ENCODE measurements at regions not wholly inside any gene's neighbourhood (a gene's known extent, or its start where the extent isn't known, plus 50 kb on each side); places are given as distances from the start of the nearest gene placed in this dataset.

DNA sequence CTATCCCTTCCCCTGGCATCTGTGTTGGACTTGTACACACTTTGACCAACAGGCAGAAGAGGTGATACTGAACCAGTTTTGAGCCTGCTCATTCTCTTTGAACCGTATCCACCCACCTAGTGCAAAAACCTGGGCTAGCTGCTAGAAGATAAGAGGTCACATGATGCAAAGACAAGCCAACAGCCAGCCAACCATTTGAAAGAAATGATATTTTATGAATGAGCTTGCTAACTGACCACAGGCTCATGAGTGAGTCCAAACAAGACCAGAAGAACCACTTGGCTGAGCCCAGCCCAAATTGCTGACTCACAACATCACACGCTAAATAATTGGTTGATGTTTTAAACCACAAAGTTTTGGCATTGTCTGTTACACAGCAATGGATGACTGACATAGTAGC, 74.0 kb upstream of the CTNNB1 start:
- no peak for ATAC-seq (ENCODE audit: insufficient read depth, low read depth)

DNA sequence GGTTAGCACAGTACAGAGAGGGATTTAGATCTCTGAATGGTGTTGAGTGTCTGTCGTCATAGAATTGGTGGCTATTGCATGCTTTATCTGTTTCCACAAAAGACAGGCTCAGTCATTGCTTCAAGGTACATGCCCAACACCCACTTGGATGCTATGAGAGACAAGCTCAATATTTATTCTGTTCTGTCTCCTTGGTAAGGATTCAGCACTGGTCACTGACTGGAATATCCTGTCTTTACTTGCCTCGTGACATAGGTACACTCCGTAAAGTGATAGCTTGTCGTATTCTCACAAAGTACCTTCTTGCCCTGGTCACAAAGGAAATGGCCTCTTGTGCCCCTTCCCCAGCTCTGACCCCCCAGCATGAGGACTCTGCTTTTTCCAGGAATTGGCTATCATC, 72.8 kb upstream of the CTNNB1 start:
- H3K27ac ChIP-seq (ENCODE audit: low read length), result no peak overlapping the region
- H3K4me2 ChIP-seq (ENCODE audit: insufficient read depth, low read length), result no peak overlapping the region
- H2AFZ ChIP-seq (ENCODE audit: low read depth, low read length), result no peak overlapping the region
- ATAC-seq (ENCODE audit: insufficient read depth, low read depth), result no peak
- no peaks in the 10 kb centered on the region for H3K79me2 ChIP-seq (ENCODE audit: insufficient read depth, low read length)
- no peak overlapping the region for H3K9ac ChIP-seq (ENCODE audit: low read depth, low read length)
- TF ChIP-seq EZH2 (IDR thresholded peaks at IDR 0.05; ENCODE audit: borderline replicate concordance, low read depth, low read length, severe bottlenecking), result no peak
- TF ChIP-seq, protein P1, sequence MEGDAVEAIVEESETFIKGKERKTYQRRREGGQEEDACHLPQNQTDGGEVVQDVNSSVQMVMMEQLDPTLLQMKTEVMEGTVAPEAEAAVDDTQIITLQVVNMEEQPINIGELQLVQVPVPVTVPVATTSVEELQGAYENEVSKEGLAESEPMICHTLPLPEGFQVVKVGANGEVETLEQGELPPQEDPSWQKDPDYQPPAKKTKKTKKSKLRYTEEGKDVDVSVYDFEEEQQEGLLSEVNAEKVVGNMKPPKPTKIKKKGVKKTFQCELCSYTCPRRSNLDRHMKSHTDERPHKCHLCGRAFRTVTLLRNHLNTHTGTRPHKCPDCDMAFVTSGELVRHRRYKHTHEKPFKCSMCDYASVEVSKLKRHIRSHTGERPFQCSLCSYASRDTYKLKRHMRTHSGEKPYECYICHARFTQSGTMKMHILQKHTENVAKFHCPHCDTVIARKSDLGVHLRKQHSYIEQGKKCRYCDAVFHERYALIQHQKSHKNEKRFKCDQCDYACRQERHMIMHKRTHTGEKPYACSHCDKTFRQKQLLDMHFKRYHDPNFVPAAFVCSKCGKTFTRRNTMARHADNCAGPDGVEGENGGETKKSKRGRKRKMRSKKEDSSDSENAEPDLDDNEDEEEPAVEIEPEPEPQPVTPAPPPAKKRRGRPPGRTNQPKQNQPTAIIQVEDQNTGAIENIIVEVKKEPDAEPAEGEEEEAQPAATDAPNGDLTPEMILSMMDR (IDR thresholded peaks at IDR 0.05; ENCODE audit: borderline replicate concordance, extremely low read depth, low read length, poor library complexity, severe bottlenecking), result no peak
- no peaks in the 10 kb centered on the region for H4K20me1 ChIP-seq (ENCODE audit: insufficient read depth, low read length)
- no peaks in the 10 kb centered on the region for H3K4me1 ChIP-seq (ENCODE audit: insufficient read depth, low read length)
- no peaks in the 10 kb centered on the region for H3K9me3 ChIP-seq (ENCODE audit: insufficient read depth, low read length, severe bottlenecking)
- no peaks in the 10 kb centered on the region for H3K36me3 ChIP-seq (ENCODE audit: insufficient read depth, low read length)
- no peak overlapping the region for H3K4me3 ChIP-seq (ENCODE audit: low read depth in 1 of 2, low read length in 2 of 2)
- no peaks in the 10 kb centered on the region for H3K27me3 ChIP-seq (ENCODE audit: insufficient read depth, low read length, poor library complexity)
- no peak for DNase-seq

More for the DNA sequence above, 74.0 kb upstream of the CTNNB1 start:
- Histone ChIP-seq H4K20me1 (ENCODE audit: insufficient read depth, low read length) (no peaks in the 10 kb centered on the region), H3K4me3 (ENCODE audit: low read depth in 1 of 2, low read length in 2 of 2) (no peak overlapping the region), H2AFZ (ENCODE audit: low read depth, low read length) (no peak overlapping the region), H3K79me2 (ENCODE audit: insufficient read depth, low read length) (no peaks in the 10 kb centered on the region), H3K27ac (ENCODE audit: low read length) (no peak overlapping the region), H3K36me3 (ENCODE audit: insufficient read depth, low read length) (no peaks in the 10 kb centered on the region), H3K4me1 (ENCODE audit: insufficient read depth, low read length) (no peaks in the 10 kb centered on the region), H3K4me2 (ENCODE audit: insufficient read depth, low read length) (no peak overlapping the region), H3K27me3 (ENCODE audit: insufficient read depth, low read length, poor library complexity) (no peaks in the 10 kb centered on the region), H3K9ac (ENCODE audit: low read depth, low read length) (no peak overlapping the region), H3K9me3 (ENCODE audit: insufficient read depth, low read length, severe bottlenecking) (no peaks in the 10 kb centered on the region)
- TF ChIP-seq EZH2 (IDR thresholded peaks at IDR 0.05; ENCODE audit: borderline replicate concordance, low read depth, low read length, severe bottlenecking), result no peak
- TF ChIP-seq, protein P1 (IDR thresholded peaks at IDR 0.05; ENCODE audit: borderline replicate concordance, extremely low read depth, low read length, poor library complexity, severe bottlenecking), result no peak
- DNase-seq, result no peak

DNA sequence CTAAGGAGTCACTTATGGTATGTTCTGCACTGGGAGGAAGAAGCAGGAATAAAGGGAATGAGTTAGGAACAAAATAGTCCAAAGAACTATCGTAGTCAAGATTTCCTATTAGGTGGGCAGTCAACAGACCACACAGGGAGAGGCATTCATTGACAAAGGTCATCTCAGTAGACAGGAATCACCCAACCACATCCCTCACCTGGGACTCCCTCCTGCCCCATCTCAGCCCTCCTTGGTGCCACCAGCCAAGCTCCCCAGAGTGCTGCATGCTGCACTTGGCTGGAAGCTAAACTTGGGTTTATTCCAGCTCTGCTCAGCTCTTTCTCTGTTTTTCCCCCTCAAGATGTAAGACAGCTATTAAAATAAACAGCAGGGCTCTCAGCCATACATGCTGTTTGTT, 72.3 kb upstream of the CTNNB1 start:
- no peak for ATAC-seq (ENCODE audit: insufficient read depth, low read depth)
- DNase-seq, result no peak
- Histone ChIP-seq H3K27me3 (ENCODE audit: insufficient read depth, low read length, poor library complexity) (no peaks in the 10 kb centered on the region), H3K9me3 (ENCODE audit: insufficient read depth, low read length, severe bottlenecking) (no peaks in the 10 kb centered on the region), H3K4me1 (ENCODE audit: insufficient read depth, low read length) (no peaks in the 10 kb centered on the region), H3K9ac (ENCODE audit: low read depth, low read length) (no peak overlapping the region), H3K27ac (ENCODE audit: low read length) (no peak overlapping the region), H3K4me2 (ENCODE audit: insufficient read depth, low read length) (no peak overlapping the region), H2AFZ (ENCODE audit: low read depth, low read length) (no peak overlapping the region), H3K36me3 (ENCODE audit: insufficient read depth, low read length) (no peaks in the 10 kb centered on the region), H3K4me3 (ENCODE audit: low read depth in 1 of 2, low read length in 2 of 2) (no peak overlapping the region), H4K20me1 (ENCODE audit: insufficient read depth, low read length) (no peaks in the 10 kb centered on the region), H3K79me2 (ENCODE audit: insufficient read depth, low read length) (no peaks in the 10 kb centered on the region)
- no peak for TF ChIP-seq EZH2 (IDR thresholded peaks at IDR 0.05; ENCODE audit: borderline replicate concordance, low read depth, low read length, severe bottlenecking)
- TF ChIP-seq, protein P1 (IDR thresholded peaks at IDR 0.05; ENCODE audit: borderline replicate concordance, extremely low read depth, low read length, poor library complexity, severe bottlenecking), result no peak

DNA sequence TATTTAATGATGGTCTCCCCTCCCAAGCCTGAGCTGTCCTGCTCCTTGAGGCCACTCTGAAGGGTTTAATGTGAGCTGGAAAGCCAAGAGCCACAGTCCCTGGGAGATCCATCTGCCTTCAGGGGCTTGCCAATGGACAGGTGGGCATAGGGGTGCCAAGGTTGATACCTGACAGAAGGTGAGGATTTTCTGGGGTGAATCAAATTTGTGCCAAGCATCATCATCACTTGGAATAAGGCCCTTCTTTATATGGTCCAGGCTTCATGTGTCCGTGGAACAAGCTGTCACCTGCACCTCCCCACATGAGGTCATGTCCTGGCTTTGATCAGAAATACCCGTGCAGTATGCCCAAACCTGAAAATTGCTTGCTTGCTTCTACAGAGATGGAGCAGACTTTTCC, 71.9 kb upstream of the CTNNB1 start:
- ATAC-seq (ENCODE audit: insufficient read depth, low read depth) (no peak), DNase-seq (no peak)
- Histone ChIP-seq H3K27ac (ENCODE audit: low read length) (no peak overlapping the region), H3K4me3 (ENCODE audit: low read depth in 1 of 2, low read length in 2 of 2) (no peak overlapping the region), H3K4me1 (ENCODE audit: insufficient read depth, low read length) (no peaks in the 10 kb centered on the region), H3K79me2 (ENCODE audit: insufficient read depth, low read length) (no peaks in the 10 kb centered on the region), H3K9ac (ENCODE audit: low read depth, low read length) (no peak overlapping the region), H3K4me2 (ENCODE audit: insufficient read depth, low read length) (no peak overlapping the region), H3K36me3 (ENCODE audit: insufficient read depth, low read length) (no peaks in the 10 kb centered on the region), H3K9me3 (ENCODE audit: insufficient read depth, low read length, severe bottlenecking) (no peaks in the 10 kb centered on the region), H3K27me3 (ENCODE audit: insufficient read depth, low read length, poor library complexity) (no peaks in the 10 kb centered on the region), H2AFZ (ENCODE audit: low read depth, low read length) (no peak overlapping the region), H4K20me1 (ENCODE audit: insufficient read depth, low read length) (no peaks in the 10 kb centered on the region)
- TF ChIP-seq, protein P1 (IDR thresholded peaks at IDR 0.05; ENCODE audit: borderline replicate concordance, extremely low read depth, low read length, poor library complexity, severe bottlenecking), result no peak
- TF ChIP-seq EZH2 (IDR thresholded peaks at IDR 0.05; ENCODE audit: borderline replicate concordance, low read depth, low read length, severe bottlenecking), result no peak

Data from DND-41 (cell line).